ENCODE measurements at regions not wholly inside any gene's neighbourhood (a gene's known extent, or its start where the extent isn't known, plus 50 kb on each side); places are given as distances from the start of the nearest gene placed in this dataset.
"Not testable (repeated sequence)": the region's sequence is repeated elsewhere in the genome, so short reads cannot be mapped to it uniquely, and the experiment has no call there.

GRCh38 chr17:70746574-70746973 lies 577.2 kb downstream of the KCNJ2 start:
- H2AK5ac ChIP-seq (ENCODE audit: low read depth, low read length); H4K91ac ChIP-seq (replicated peaks; ENCODE audit: insufficient read length, low read length); POLR2A ChIA-PET (ENCODE audit: partially characterized antibody); H3K27me3 ChIP-seq (replicated peaks in 1 of 4; ENCODE audit: control insufficient read depth in 3 of 4, extremely low read depth in 1 of 4, insufficient read depth in 3 of 4, low read length in 3 of 4); H3K4me1 ChIP-seq (replicated peaks in 1 of 4; ENCODE audit: control insufficient read depth in 3 of 4, insufficient read depth in 4 of 4, low read length in 3 of 4); H2BK120ac ChIP-seq (replicated peaks; ENCODE audit: low read depth, low read length); H2BK12ac ChIP-seq (ENCODE audit: low read depth, low read length); H3K23ac ChIP-seq (ENCODE audit: insufficient read length); H3K79me2 ChIP-seq (ENCODE audit: control insufficient read depth in 1 of 2, insufficient read depth in 2 of 2, low read length in 2 of 2); H3K56ac ChIP-seq (replicated peaks; ENCODE audit: insufficient read length, low read depth, low read length); DNase-seq (ENCODE audit: low read depth in 1 of 2, low spot score in 2 of 2); H3K9ac ChIP-seq (replicated peaks in 1 of 4; ENCODE audit: extremely low read depth in 1 of 4, low read depth in 3 of 4, low read length in 3 of 4); H3K18ac ChIP-seq (ENCODE audit: extremely low read depth, low read length); H3K9me3 ChIP-seq (ENCODE audit: insufficient read depth in 2 of 2, low read depth in 1 of 2, low read length in 1 of 2); H2AFZ ChIP-seq (ENCODE audit: low read length); H2BK5ac ChIP-seq (ENCODE audit: low read depth, low read length); H3K23me2 ChIP-seq (ENCODE audit: low read depth, low read length); H2BK15ac ChIP-seq (ENCODE audit: low read length); H3K36me3 ChIP-seq (ENCODE audit: control insufficient read depth in 2 of 4, insufficient read depth in 4 of 4, low read length in 3 of 4); H3K4me2 ChIP-seq (ENCODE audit: insufficient read depth in 1 of 2, low read depth in 2 of 2, low read length in 2 of 2); H4K5ac ChIP-seq (ENCODE audit: insufficient read length, low read depth, low read length); H4K20me1 ChIP-seq (replicated peaks in 1 of 2; ENCODE audit: control insufficient read depth in 1 of 2, insufficient read depth in 2 of 2, low read length in 2 of 2); H2BK20ac ChIP-seq (ENCODE audit: low read length); H3K27ac ChIP-seq (ENCODE audit: low read depth, low read length); H3K4ac ChIP-seq (replicated peaks; ENCODE audit: insufficient read length, low read depth, low read length); H3K14ac ChIP-seq (ENCODE audit: insufficient read length); H3K4me3 ChIP-seq (ENCODE audit: extremely low read depth in 1 of 4, insufficient read depth in 2 of 4, low read depth in 3 of 4, low read length in 4 of 4); FAIRE-seq; H3K79me1 ChIP-seq (ENCODE audit: low read depth, low read length); H4K8ac ChIP-seq (ENCODE audit: extremely low read depth, insufficient read depth, low read length): not testable (repeated sequence)
- CTCF ChIA-PET (ENCODE audit: partially characterized antibody): interaction anchor here (1.0 kb wide), 1 partner anchor 23 kb away, joined by 3 read pairs; no protein-coding TSS in a partner anchor
- WGBS, 2 experiments (ENCODE audit: extremely low coverage in 1 of 2, insufficient coverage in 1 of 2, insufficient read length in 1 of 2, insufficient replicate concordance in 2 of 2, low coverage in 1 of 2, low lambda C conversion rate in 2 of 2, missing lambda C conversion rate in 1 of 2): 100% methylated on average over 1 of the region's 1 CpG; no CpG with 5 or more reads in 1 of the 2 experiments
